HG02943 (cell line): ENCODE measurements at regions not wholly inside any gene's neighbourhood (a gene's known extent, or its start where the extent isn't known, plus 50 kb on each side); places are given as distances from the start of the nearest gene placed in this dataset.
"Not testable (repeated sequence)": the region's sequence is repeated elsewhere in the genome, so short reads cannot be mapped to it uniquely, and the experiment has no call there.

Source experiments
- ATAC-seq: cut with Tn5 transposase; IDR thresholded peaks from one replicate; pipeline ENCODE4 v1.9.1; 2021; ENCODE audit warnings: mild to moderate bottlenecking, low read depth, moderate library complexity; ENCODE audit not compliant: unreplicated experiment

GRCh38 chr6:4281341-4282293 is 146.2 kb upstream of the ECI2 start:
- ATAC-seq = peak; percentile 86

GRCh38 chr6:4280707-4281106 is 145.3 kb upstream of the ECI2 start:
- no peak for ATAC-seq

GRCh38 chr6:4280031-4280430 is 144.7 kb upstream of the ECI2 start:
- no peak for ATAC-seq

GRCh38 chr6:4274382-4275082 is 139.2 kb upstream of the ECI2 start:
- ATAC-seq = no peak

GRCh38 chr6:4272996-4273395 is 137.6 kb upstream of the ECI2 start:
- no peak for ATAC-seq

GRCh38 chr6:4271761-4272470 is 136.5 kb upstream of the ECI2 start:
- no peak for ATAC-seq

- no peak for ATAC-seq
These were observed 135.4 kb upstream of the ECI2 start for GRCh38 chr6:4270776-4271175.

- no peak for ATAC-seq
These were observed 134.6 kb upstream of the ECI2 start for GRCh38 chr6:4270001-4270400.

- ATAC-seq = no peak
These were observed 132.8 kb upstream of the ECI2 start for GRCh38 chr6:4268171-4268570.

- no peak for ATAC-seq
These were observed 130.4 kb upstream of the ECI2 start for GRCh38 chr6:4265740-4266139.

GRCh38 chr6:4264601-4265000 is 129.2 kb upstream of the ECI2 start:
- ATAC-seq = no peak

GRCh38 chr6:4264081-4264480 is 128.7 kb upstream of the ECI2 start:
- ATAC-seq = no peak

- ATAC-seq = no peak
These were observed 127.2 kb upstream of the ECI2 start for GRCh38 chr6:4262526-4262925.

- ATAC-seq = no peak
These were observed 124.0 kb upstream of the ECI2 start for GRCh38 chr6:4259391-4259790.

GRCh38 chr6:4258733-4259132 is 123.4 kb upstream of the ECI2 start:
- ATAC-seq = no peak

- ATAC-seq = no peak
These were observed 121.6 kb upstream of the ECI2 start for GRCh38 chr6:4256969-4257368.

- no peak for ATAC-seq
These were observed 118.3 kb upstream of the ECI2 start for GRCh38 chr6:4253604-4254231.

- not testable (repeated sequence) for ATAC-seq
These were observed 117.1 kb upstream of the ECI2 start for GRCh38 chr6:4252445-4252844.

- no peak for ATAC-seq
These were observed 115.3 kb upstream of the ECI2 start for GRCh38 chr6:4250645-4251044.

GRCh38 chr6:4243832-4244231 is 108.5 kb upstream of the ECI2 start:
- not testable (repeated sequence) for ATAC-seq

- no peak for ATAC-seq
These were observed 107.9 kb upstream of the ECI2 start for GRCh38 chr6:4243237-4243636.
